ENCODE measurements at regions not wholly inside any gene's neighbourhood (a gene's known extent, or its start where the extent isn't known, plus 50 kb on each side); places are given as distances from the start of the nearest gene placed in this dataset.
"Not testable (repeated sequence)": the region's sequence is repeated elsewhere in the genome, so short reads cannot be mapped to it uniquely, and the experiment has no call there.

- no peak for DNase-seq (ENCODE audit: low read depth)
These were observed 141.8 kb downstream of the SIM1 start for GRCh38 chr6:100322886-100323285.

- DNase-seq (ENCODE audit: low read depth): no peak
These were observed 144.0 kb downstream of the SIM1 start for GRCh38 chr6:100320686-100321085.

GRCh38 chr6:100317031-100317430 is 147.7 kb downstream of the SIM1 start:
- no peak for DNase-seq (ENCODE audit: low read depth)

GRCh38 chr6:100314186-100314585 is 150.5 kb downstream of the SIM1 start:
- no peak for DNase-seq (ENCODE audit: low read depth)

- no peak for DNase-seq (ENCODE audit: low read depth)
These were observed 152.9 kb downstream of the SIM1 start for GRCh38 chr6:100311707-100312251.

- DNase-seq (ENCODE audit: low read depth): no peak
These were observed 155.5 kb downstream of the SIM1 start for GRCh38 chr6:100309174-100309573.

GRCh38 chr6:100307561-100307960 is 157.2 kb downstream of the SIM1 start:
- no peak for DNase-seq (ENCODE audit: low read depth)

GRCh38 chr6:100305209-100305869 is 159.4 kb downstream of the SIM1 start:
- no peak for DNase-seq (ENCODE audit: low read depth)

- DNase-seq (ENCODE audit: low read depth): no peak
These were observed 160.1 kb downstream of the SIM1 start for GRCh38 chr6:100304575-100304974.

GRCh38 chr6:100301731-100302130 is 163.0 kb downstream of the SIM1 start:
- DNase-seq (ENCODE audit: low read depth): no peak

GRCh38 chr6:100300221-100300736 is 164.4 kb downstream of the SIM1 start:
- no peak for DNase-seq (ENCODE audit: low read depth)

- DNase-seq (ENCODE audit: low read depth): no peak
These were observed 167.7 kb downstream of the SIM1 start for GRCh38 chr6:100296810-100297544.

- not testable (repeated sequence) for DNase-seq (ENCODE audit: low read depth)
These were observed 169.5 kb downstream of the SIM1 start for GRCh38 chr6:100295172-100295571.

- DNase-seq (ENCODE audit: low read depth): no peak
These were observed 175.4 kb downstream of the SIM1 start for GRCh38 chr6:100289285-100289684.

- DNase-seq (ENCODE audit: low read depth): no peak
These were observed 176.4 kb downstream of the SIM1 start for GRCh38 chr6:100288311-100288710.

GRCh38 chr6:100283285-100283684 is 181.4 kb downstream of the SIM1 start:
- no peak for DNase-seq (ENCODE audit: low read depth)

GRCh38 chr6:100281471-100281901 is 183.2 kb downstream of the SIM1 start:
- DNase-seq (ENCODE audit: low read depth): no peak

GRCh38 chr6:100276311-100277057 is 188.2 kb downstream of the SIM1 start:
- DNase-seq (ENCODE audit: low read depth): no peak

GRCh38 chr6:100274147-100274546 is 190.6 kb downstream of the SIM1 start:
- no peak for DNase-seq (ENCODE audit: low read depth)

GRCh38 chr6:100271625-100272024 is 193.1 kb downstream of the SIM1 start:
- no peak for DNase-seq (ENCODE audit: low read depth)

GRCh38 chr6:100271202-100271601 is 193.5 kb downstream of the SIM1 start:
- no peak for DNase-seq (ENCODE audit: low read depth)

- DNase-seq (ENCODE audit: low read depth): no peak
These were observed 195.5 kb downstream of the SIM1 start for GRCh38 chr6:100269189-100269588.

Measured in T-helper 22 cell (primary cell).